HG02938 (cell line): ENCODE measurements at regions not wholly inside any gene's neighbourhood (a gene's known extent, or its start where the extent isn't known, plus 50 kb on each side); places are given as distances from the start of the nearest gene placed in this dataset.

ENCODE experiments used
- ATAC-seq: cut with Tn5 transposase; IDR thresholded peaks from one replicate; pipeline ENCODE4 v1.9.1; 2021; ENCODE audit warnings: mild to moderate bottlenecking, moderate library complexity; ENCODE audit not compliant: unreplicated experiment

DNA sequence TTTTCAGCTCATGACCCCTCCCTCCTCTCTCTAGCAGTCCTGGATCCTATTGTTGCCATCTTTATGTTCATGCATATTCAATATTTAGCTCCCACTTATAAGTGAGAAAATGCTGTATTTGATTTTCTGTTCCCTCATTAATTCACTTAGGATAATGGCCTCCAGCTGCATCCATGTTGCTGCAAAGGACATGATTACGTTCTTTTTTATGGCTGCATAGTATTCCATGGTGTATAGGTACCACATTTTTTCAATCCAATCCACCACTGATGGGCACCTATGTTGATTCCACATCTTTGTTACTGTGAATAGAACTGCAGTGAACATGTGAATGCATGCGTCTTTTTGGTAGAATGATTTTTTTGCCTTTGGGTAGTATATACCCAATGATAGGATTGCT, 188.4 kb downstream of the FOXL1 start:
- ATAC-seq, result no peak

- ATAC-seq, result no peak
Measured at GRCh38 chr16:86768228-86768791, 190.0 kb downstream of the FOXL1 start.

- ATAC-seq, result no peak
Measured at GRCh38 chr16:86768999-86769398, 190.7 kb downstream of the FOXL1 start.

- no peak for ATAC-seq
Measured at GRCh38 chr16:86771506-86772460, 193.4 kb downstream of the FOXL1 start.

- no peak for ATAC-seq
Measured at GRCh38 chr16:86772671-86773353, 194.5 kb downstream of the FOXL1 start.

GRCh38 chr16:86773354-86773715, 195.0 kb downstream of the FOXL1 start:
- ATAC-seq, result no peak

DNA sequence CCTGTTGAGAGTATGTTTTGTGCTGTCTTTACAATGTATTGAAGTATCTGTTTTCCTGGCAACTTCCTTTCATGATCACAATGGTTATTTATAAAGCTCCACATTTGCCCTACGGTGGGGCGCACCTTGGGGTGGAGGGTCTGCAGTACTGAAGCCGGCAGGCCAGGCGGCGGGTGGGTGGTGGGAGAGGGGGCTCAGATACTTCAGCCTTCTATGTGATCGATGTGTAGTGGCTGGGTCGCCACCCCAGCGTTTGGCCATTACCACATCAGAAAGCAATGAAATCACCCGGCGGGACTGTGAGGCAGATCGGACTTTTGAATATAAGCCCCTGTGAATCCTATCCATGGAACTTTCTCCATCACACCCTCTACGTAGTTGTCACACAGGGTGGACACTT, 196.6 kb downstream of the FOXL1 start:
- no peak for ATAC-seq

DNA sequence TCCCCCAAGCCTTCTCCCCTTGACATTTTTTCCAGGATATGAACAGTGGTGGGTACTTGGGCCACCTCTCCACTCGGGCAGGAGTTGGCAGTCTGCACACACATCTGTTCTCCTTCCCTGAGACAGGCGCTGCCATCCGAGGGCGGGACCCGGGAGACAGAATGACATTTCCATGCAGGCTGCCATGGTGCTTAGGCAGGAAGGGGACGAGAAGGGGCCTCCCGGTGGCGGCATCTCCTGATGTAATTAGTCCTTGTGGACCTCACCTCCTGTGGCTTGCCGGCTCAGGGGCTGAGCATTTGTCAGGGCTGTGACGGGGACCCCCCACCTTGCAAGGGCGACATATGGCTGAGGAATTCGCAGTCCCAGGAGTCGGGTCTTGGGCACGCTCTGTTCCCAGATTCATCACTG, 197.2 kb downstream of the FOXL1 start:
- ATAC-seq, result no peak

- no peak for ATAC-seq
Measured at GRCh38 chr16:86777381-86777946, 199.1 kb downstream of the FOXL1 start.

GRCh38 chr16:86778108-86778745, 199.9 kb downstream of the FOXL1 start:
- ATAC-seq, result no peak

DNA sequence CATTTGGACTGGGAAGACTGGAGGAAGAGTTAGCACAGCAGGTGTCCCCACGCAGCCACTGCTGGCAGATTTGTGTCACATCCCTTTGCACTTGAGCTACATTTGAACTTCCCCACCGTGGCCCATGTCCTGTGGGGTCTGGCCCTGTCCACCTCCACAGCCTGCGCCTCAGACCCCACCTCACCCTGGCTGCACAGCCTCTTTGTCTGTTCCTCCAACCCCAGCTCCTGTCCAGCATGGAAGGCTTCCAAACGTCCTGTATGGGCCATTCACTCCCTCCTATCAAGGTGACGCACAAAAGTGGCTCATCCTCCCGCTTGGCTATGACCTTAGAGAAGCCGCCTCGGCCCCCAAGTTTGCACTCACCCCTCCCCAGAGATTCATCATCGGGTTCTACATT, 200.6 kb downstream of the FOXL1 start:
- no peak for ATAC-seq

DNA sequence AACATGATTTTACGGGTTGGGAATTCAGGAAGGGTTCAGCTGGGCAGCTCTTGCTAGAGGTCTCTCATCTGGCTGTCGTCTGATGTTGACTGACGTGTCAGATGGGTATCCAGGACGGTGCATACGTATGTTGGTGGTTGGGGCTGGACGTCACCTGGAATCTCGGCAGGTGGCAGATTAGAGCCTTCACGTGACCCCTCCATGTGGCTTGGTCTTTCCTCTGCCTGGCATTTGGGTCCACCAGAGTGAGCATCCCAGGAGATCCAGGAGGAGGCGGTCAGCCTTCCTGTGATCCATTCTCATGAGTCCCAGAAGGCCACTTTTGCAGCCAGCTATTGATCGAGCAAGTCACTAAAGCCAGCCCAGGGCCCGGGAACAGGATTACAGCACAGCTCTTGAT, 202.7 kb downstream of the FOXL1 start:
- ATAC-seq, result no peak

DNA sequence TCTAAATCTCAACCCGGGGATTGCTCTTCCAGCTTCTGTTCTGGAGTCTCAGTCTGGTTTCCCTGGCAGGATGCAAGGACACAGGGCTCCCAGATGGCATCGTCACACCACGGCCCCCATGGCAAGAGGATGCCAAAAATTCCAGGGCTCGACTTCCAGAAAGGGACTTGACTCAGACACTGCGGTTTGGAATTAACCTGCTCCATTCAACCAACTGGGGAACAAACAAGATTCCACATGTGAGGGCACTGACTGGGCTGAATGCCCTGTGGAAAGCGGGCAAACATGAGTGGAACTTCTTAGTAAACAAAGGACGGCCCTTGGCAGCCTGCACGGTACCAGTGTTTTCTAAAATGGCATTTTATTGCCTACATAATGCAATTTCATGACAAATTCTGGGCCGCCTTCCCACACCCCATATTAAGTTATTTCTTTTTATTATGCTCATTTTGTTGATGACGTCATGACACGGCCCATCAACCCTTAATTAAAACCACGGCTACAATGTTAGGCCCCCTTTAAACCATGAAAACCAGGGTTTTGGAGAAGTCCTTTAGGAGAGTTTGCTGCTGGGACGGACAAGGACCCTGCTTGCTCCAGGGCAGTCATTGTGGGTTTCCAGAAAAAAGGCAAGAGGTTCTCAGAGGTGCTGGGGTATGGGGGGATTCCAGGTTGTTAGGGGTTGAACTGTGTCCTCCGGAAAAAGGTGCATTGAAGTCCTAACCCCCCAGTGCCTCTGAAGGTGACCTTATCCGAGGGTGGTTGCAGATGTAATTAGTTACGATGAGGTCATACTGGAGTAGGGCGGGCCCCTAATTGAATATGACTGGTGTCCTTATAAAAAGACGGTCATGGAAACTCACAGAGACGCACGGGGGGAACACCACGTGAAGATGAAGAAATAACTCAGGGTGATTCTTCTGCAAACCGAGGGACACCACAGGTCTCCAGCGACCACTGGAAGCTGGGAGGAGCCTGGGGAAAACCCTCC, 205.6 kb downstream of the FOXL1 start:
- no peak for ATAC-seq

GRCh38 chr16:86786338-86786737, 208.0 kb downstream of the FOXL1 start:
- ATAC-seq, result no peak

DNA sequence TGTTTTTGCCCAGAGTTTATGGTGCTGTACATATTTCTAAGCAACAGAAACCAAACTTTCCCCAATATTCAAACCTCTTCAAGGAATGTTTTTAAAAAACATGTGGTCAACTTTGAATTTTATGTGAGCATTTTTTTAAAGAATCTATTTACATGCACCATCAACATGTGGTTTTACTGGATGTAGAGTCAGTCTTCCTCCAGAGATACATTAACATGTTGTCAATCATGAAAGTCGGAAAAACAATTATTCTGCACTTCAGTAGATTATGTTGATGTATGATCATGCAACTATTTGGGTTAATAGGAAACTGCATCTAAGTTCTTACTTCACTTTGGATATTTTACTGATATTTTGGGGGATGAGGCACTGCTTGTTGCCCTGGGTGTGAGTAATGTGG, 208.6 kb downstream of the FOXL1 start:
- ATAC-seq, result no peak

GRCh38 chr16:86787538-86787937, 209.2 kb downstream of the FOXL1 start:
- ATAC-seq, result no peak

- no peak for ATAC-seq
Measured at GRCh38 chr16:86789621-86790051, 211.3 kb downstream of the FOXL1 start.

DNA sequence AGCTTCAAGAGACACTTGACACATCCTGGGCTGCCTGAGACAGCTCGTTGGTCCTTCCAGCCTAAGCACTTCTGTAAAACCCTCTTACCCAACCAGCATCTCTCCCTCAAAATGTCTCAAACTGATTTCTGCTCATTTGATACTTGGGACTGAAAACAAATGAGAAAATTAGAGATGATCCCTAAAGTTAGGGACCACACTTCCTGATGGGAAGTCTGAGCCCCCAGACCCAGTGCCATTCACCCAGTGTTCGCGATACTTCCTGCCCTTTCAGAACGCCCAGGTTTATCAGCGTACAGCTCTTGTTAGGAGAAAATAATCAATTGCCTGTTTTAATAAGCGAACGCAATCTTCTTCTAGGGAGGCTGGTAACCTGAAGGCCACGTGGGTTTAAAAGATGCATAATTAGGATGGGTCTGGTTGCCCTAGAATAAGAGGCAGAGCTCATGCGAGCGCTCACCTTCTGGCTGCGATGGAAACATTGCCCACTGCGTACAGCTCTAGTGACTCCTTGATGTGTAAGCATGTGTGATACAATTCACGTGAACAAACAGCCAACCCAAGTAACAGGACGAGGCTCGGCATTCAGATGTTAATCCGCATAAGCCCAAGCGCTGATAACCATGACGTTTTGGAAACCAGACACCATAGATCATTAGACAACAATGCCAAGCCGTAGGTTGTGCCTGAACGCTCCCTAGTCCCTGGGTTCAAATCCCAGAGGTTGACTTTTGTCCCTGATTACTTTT, 213.1 kb downstream of the FOXL1 start:
- ATAC-seq, result no peak

GRCh38 chr16:86794216-86794864, 216.0 kb downstream of the FOXL1 start:
- no peak for ATAC-seq
